ENCODE measurements at regions not wholly inside any gene's neighbourhood (a gene's known extent, or its start where the extent isn't known, plus 50 kb on each side); places are given as distances from the start of the nearest gene placed in this dataset.

DNA sequence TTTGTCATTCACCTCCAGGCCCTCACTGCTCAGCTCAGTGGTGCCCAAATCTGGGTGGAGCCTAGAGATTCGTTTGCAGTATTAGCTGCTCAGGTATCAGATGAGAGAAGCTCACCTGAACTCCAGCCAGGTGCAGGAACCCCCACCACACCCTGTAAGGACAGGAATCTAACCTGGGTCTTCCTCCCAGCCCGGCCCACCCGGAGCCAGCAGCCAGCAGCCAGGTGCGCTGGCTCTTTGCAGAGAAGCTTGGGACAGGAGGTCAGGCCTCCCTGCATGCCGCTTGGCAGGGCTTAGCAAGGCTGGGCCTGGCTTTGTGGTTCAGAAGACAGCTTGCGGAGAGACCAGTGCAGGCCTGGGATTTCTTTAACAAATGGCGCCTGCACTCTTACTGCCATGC, 125.6 kb upstream of the MYL2 start:
- no peak for DNase-seq (ENCODE audit: low spot score)
- no peak for ATAC-seq
- intact Hi-C loops (cut with DNase I) = no loop called here

DNA sequence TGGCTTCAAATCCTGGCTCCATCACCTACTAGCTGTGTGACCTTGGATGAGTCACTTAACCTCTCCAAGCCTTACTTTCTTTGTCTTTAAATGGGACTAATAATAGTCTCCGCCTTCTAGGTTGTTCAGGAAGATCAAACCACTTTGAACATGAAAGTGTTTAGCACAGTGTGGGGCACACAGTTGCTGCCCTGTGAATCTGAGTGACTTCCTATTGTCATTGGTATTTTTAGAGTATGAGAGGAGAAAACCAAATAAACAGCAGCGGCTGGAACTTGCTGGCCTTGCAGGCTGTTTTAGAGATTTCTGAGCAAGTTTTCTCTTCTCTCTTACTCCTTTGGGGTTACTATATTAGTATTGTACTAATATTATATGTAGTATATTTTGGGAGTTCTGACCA, 120.7 kb upstream of the MYL2 start:
- DNase-seq (ENCODE audit: low spot score) = no peak
- no peak for ATAC-seq
- intact Hi-C loops (cut with DNase I) = no loop called here

DNA sequence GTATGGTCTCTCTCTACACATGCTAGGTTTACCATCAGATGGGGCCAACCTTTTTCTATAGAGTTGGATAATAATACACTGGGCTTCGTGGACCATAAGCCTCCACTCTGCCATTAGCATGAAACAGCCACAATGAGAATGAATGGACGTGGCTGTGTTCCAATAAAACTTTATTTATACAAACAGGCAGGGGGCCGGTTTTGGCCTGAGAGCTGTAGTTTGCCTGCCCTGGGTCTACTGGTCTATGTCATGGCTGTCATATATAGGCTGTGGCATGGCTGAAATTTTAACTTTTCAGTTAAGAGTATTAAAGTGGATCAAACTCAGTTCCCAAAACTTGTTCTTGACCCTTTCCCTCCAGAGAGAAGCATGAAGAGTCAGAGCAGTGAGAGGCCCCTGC, 120.3 kb upstream of the MYL2 start:
- DNase-seq (ENCODE audit: low spot score) = no peak
- intact Hi-C loops (cut with DNase I) = no loop called here
- no peak for ATAC-seq

DNA sequence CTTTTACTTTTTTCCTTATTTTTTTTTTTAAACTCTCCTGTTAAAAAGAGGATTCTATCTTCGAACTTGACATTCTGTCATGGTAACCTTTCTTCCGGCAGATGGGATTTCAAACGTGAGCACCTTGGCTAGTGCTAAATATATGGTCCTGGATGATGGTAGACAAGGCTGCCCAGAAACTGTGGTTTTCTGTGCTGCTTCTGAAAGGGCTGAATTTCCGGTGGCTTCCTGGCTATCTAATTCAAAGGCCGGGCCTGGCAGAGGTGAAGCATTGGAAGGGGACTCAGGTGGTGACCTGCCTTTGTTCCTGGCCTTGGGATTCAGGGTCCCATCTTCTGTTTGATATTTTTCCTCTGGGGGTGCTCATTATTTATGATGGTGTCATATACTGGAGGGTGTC, 118.6 kb upstream of the MYL2 start:
- no peak for ATAC-seq
- intact Hi-C loops (cut with DNase I) = no loop called here
- no peak for DNase-seq (ENCODE audit: low spot score)

DNA sequence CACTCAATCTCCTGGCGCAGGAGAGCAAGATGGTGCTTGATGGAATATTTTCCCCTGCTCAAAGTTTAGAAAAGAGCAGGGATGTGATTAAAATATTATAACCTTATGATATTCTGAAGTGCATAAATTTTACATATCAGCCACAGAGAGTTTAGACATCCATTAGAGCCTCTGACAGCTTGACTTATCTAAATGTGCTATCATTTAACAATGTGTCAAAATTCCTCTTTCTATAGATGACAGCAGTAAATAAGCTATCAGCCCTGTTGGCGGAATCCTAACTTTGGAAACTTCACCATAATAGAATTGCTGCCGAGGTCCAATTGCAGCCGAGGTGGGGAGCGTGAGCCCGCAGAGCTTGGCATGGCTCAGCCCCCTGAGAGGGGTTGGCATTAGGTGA, 117.7 kb upstream of the MYL2 start:
- intact Hi-C loops (cut with DNase I) = no loop called here
- ATAC-seq (no peak), DNase-seq (ENCODE audit: low spot score) (no peak)

DNA sequence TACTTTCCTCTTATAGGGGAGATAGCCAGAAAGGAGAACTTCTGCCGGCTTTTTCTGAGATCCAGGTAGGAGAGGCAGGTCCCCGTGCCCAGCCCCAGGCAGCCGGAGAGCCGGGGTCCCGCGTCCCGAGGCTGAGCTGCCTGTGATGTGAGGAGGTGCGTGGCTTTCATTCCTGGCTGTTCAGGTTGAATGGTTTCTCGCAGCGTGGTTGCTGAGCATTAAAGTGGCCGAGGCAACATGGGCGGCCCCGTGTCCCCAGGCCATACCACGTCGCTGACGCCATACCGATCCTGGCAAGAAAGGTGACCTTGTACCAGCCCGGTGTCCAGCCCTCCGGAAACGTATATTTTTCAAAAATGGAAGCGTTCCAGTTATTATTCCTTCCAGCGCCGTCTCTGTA, 116.7 kb upstream of the MYL2 start:
- DNase-seq (ENCODE audit: low spot score) (no peak), ATAC-seq (no peak)
- intact Hi-C loops (cut with DNase I) = no loop called here

DNA sequence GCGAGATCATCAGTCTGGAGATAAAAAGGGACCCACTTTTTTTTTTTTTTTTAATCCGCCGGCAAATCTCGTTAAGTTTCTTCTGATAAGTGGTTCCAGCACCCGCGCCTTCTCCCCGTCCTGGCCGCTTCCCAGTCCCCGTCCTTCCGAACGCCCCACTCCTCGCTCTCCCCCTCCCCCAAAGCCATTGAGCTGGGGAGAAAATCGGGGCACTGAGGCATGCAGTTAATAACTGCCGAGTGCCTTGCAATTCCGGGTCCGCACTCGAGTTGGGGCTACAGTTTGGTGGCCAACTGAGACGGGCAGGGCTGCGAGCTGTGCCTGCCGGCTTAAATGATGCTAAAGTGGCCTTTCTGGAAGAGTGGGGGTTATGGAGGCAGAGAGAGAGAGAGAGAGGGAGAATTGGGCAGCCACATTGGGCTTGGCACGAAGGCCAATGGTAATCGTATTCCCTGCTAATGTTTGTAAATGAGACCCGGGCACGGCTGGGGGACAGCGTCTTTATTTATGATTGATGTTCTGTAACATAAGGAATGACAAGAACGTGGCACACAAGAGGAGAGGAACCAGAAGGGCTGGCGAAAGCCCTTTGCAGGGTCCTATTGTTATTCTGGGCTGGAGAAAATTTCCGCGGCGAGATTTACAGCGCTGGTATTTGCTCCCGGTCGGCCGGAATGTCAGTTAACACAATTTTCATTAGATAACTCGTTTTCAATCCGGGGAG, 115.4 kb upstream of the MYL2 start:
- no peak for ATAC-seq
- DNase-seq (ENCODE audit: low spot score) = no peak
- intact Hi-C loops (cut with DNase I) = no loop called here

DNA sequence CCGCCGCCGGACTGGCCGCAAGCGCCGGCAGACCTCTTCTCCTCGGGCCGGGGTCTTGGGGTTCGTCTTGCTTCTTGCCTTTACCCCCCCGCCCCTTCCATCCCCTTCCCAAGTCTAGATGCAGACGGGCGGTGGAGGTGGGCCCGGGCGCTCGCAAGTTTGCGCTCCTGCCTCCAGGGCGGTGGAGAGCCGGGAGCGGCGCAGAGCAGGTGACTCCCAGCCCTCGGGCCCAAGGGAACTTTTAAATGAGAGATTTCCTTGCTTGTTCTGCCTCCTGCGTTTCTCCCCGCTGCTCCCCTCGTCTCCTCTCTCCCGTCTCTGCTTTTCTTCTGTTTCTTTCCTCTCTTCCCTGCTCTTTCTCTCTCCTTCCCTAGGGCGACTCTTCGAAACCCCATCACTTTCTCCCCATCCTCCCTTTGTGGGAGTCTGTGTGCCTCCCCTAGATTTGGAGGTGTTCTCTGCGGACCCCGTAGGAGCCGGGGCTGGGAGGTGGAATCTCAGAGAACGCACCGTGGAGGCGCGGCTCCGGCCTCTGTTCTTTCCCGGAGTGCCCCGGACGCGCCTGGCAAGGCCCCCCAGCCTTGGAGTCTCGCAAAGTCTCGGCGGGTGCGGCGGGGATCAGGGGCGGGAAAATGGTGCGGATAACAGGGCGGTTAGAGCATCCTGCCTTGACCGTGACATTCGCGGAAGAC, 114.7 kb upstream of the MYL2 start:
- ATAC-seq (no peak), DNase-seq (ENCODE audit: low spot score) (no peak)

DNA sequence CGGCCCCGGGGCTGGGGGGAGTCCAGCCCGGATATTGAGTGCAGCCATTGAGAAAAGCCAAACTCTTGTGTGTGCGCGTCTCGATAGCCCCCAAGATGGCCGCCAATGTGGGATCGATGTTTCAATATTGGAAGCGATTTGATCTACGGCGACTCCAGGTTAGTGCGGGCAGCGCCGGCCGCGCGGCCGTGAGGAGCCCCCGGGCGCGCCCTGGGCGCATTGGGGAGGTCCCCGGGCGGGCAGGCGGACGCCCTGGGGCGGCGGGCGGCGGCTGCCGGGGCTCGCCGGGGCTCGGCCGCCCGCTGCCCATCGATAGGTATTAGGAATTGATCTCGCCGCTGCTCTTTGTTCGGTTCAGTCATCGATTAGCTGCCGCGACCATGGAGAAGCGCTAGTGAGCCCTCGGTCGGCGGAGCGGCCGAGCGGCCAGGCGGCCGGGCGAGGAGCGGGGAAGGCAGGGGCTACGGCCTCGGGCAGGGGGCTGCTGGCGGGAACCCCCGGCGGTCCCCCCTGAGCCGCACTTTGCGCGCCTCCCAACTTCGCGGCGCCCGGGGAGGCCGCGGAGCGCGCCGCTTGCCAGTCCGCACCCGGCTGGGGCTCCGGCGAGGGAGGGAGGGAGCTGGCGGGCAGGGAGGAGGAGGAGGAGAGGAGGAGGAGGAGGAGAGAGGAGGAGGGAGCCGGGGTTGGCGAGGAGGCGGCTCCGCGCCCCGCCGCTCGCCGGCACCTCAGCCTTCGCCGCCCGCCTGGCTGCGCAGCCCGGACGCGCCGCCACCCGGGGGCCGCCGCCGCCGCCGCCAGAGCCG, 113.9 kb upstream of the MYL2 start, which contains the start of gene CUX2:
TSS of gene CUX2 (plus strand) at position 83 of the 803 bp plus-strand sequence.
- DNase-seq (ENCODE audit: low spot score) (no peak), ATAC-seq (no peak)
- intact Hi-C loops (cut with DNase I) = no loop called here

More for the DNA sequence above, 114.7 kb upstream of the MYL2 start:
- intact Hi-C loops (cut with DNase I) = no loop called here

DNA sequence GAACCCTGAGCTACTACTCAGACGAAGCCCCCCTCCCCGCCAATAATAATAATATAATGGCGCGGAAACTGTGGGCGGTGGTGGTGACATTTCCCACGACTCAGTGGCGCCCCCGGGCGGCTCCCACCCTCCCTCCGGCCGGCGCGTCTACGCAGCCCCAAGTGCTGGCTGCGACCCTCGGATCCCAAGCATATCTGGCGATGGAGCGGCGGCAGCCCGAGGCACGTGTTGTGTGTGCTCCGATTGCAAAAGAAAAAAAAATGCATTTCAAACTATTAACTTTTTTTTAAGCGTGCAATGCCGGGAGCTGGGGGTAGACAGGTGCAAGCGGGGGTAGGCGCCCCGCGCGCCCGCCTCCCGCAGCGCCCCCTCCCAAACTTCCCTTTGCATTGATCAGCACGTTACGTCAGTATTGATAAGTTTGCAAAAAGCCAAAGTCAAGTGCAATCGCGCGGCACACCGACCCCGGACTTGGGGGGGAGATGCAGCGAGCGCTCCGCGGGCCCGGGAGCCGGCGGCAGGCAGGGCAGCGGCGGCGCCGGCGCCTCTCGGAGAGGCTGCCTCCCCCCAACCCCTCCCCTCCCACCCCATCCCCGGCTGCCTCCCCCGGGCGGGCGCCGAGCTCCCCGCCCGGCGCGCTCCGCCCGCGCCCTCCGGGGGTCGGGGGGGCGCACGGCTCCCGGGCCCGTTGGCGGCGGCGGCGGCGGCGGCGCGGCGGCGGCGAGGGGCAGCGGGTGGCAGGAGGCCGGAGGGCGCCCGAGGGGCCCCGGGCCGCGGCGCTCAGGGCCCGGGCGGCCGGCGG, 113.1 kb upstream of the MYL2 start:
- no peak for DNase-seq (ENCODE audit: low spot score)
- intact Hi-C loops (cut with DNase I) = no loop called here
- no peak for ATAC-seq

DNA sequence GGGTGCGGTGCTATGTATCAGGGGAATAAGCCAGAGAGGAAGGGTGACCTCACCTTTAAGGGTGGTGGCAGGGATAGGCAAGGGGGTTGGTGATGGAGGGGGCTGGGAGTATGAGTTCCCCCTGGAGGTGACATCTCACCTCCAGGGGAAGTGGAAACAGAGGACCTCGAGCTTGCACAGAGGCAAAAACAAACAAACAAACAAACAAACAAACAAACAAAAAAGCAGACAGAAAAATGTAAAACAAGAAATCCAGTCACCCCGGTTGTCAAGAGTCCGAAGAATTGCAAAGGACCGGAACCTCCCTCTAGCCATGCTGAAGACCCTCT, 112.2 kb upstream of the MYL2 start:
- intact Hi-C loops (cut with DNase I) = no loop called here
- ATAC-seq = no peak
- DNase-seq (ENCODE audit: low spot score) = no peak

DNA sequence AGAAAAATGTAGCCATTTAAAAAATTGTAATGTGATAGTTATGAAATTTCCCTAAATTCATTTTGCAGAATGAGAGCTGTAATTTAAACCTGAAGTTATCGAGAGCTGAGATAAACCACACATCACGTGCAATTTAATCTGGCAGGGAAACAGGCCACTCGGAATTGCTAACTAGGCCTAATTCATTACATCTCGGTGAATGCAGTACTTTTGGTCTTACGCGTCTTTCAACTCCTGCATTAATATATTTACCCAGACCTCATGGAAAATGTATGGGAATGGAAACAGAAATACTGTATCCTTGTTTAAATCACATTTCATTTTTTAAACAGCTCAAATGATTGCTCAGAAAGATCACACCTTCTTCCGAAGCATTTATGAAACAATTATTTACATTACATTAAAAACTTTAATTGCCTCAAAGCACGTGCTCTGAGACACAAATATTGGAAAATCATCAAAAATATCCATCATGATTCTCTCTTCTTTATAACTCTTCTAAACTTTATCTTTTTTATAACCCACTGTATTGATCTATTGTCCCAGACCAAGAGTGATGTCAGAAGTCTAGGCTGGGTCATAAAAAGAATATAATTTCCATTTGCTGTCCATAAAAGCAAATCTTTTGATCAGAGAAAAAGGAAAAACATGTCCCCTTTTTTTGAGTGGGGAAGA, 111.7 kb upstream of the MYL2 start:
- no peak for DNase-seq (ENCODE audit: low spot score)
- ATAC-seq = no peak
- intact Hi-C loops (cut with DNase I) = no loop called here

DNA sequence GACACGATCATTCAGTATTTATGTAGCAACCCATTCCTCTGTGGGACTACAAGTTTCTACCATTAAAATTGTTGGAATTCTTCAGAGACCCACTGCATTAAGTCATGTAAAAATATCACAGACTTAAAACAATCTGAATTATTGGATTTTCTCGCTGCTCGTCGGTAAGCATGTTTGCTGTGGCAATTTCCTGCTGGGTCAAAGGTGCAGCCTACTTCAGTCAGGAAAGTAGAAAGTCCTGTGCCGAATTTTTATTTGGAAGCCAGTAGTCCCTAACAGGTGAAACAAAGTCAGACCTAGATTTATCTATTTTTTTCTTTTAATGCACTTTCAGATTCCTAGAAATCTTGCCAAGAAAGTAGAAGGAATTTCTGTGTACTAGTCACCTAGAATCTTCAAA, 110.4 kb upstream of the MYL2 start:
- ATAC-seq (no peak), DNase-seq (ENCODE audit: low spot score) (no peak)
- intact Hi-C loops (cut with DNase I) = no loop called here

DNA sequence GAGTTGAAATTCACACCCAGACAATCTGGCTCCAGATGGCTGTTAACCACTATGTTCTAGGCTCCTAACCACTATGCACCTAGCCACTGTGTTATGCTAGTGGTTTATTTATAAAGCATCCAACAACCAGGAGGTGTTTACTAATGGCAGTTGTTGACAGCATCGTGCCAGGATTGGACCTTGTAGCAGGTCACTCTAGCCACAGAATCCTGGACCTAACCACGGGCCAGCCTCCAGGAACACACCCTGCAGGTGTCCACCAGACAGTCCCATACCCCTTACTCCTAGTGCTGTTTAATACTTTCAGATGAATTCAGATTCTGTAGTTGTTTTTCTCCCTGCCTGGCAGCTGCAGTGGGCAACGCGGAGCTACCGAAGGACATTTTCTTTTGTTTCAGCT, 109.4 kb upstream of the MYL2 start:
- no peak for DNase-seq (ENCODE audit: low spot score)
- ATAC-seq = no peak
- intact Hi-C loops (cut with DNase I) = no loop called here

DNA sequence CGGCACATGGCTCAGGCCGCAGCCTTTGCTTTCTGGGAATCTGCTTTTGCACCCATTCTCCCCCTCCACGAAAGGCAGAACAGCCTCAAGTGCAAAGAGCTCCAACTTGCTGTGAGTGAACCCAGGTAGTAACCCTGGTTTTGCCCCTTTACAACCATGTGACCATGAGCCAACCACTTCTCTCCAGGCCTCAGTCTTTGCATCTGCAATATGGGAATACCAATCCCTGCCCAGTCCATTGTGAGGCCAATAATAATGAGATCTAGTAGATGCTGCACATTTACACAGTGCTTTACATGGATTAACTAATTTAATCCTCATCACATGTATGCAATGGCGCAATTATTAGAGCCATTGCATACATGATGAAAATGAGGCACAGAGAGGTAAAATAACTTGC, 108.9 kb upstream of the MYL2 start:
- no peak for DNase-seq (ENCODE audit: low spot score)
- intact Hi-C loops (cut with DNase I) = no loop called here
- no peak for ATAC-seq

DNA sequence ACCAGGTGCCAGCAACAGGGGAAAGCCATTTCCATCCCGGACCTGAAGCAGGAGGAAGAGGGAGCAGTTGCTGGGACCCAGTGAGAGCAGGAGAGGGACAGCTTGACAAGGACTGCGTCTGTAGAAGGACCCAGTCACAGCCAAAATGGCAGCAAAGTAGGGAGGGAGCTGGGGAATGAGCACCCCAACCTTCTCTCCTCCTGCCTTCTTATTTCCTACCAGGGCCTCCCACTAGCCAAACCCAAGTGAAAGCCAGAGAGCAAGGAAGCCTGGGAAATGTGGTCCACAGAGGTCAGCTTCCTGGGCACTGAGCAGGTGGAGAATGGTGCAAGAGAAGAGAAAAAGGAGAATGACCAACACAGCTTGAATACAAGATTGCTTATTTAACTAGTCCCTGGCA, 108.5 kb upstream of the MYL2 start:
- no peak for DNase-seq (ENCODE audit: low spot score)
- intact Hi-C loops (cut with DNase I) = no loop called here
- ATAC-seq = no peak

DNA sequence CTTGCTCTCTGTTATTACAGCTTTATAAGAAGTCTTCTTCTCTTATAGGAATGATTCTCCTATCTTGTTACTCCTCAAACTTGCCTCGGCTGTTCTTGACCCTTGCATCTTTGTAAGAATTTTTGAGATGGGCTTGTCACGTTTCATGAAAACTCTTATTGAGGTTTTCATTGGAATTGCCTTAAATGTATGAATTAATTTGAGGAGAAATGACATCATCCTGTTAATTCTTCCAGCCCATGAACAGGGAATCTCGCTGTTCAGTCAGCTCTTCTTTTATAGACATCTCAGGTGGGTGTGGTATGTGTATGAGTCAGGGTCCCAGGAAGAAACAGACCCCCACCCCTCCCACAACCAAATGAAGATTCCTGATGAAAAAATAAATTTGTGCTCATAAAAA, 107.1 kb upstream of the MYL2 start:
- ATAC-seq (no peak), DNase-seq (ENCODE audit: low spot score) (no peak)
- intact Hi-C loops (cut with DNase I) = no loop called here

DNA sequence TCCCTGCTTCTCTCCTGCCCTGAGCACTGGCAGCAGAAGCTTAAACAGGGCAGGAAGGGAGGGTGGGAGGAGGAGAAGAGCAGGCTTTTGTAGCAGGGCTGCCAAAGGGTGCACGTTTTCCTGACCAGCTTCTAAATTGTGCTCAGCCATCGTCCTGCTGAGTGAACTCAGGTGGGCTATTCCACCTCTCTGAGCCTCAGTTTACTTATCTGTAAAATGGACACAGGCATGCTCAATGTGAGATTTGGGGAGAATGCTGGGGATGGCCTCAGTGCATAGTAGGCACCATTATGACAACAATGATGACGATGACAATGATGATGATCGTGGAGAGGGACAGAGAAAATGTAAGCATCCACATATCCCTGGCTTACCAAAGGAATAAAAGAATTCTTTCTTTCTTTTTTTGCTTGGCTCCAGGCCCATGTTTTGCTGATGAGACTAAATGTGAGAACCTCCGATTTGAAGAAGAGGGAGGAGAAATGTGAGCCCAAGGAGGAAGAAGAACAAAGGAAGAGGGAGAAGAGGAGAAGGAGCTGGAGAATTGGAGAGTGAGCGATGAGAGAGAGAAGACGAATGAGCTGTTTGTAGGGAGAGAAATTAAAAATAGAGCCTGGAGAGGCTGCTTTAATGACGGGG, 105.5 kb upstream of the MYL2 start:
- ATAC-seq (no peak), DNase-seq (ENCODE audit: low spot score) (no peak)
- intact Hi-C loops (cut with DNase I) = no loop called here

DNA sequence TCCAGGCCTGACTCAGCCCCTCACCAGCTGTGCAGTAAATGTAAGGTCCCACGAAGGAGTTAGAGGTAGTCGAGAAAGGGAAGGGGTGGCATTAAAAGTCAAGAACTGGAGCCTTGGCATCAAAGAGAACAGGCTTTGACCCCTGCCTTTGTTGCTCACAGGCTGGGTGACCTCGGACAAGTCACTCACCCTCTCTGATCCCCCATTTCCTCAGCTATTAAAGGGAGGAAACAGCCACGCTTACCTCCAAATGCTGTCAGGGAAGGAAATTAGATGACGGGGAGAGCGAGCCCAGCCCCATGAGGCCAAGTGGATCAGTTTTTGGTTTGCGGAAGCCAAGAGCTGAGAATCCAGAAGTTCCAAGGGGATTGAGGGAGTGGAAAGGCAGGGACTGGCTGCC, 104.9 kb upstream of the MYL2 start:
- ATAC-seq = no peak
- DNase-seq (ENCODE audit: low spot score) = no peak
- intact Hi-C loops (cut with DNase I) = no loop called here

Data from sciatic nerve (tissue), 2 donors.